ENCODE measurements at regions not wholly inside any gene's neighbourhood (a gene's known extent, or its start where the extent isn't known, plus 50 kb on each side); places are given as distances from the start of the nearest gene placed in this dataset. TPM values are rescaled to one million over a fixed set of nuclear protein-coding genes. Genes with fewer than 3 reads are reported as not detected.
"Not testable (repeated sequence)": the region's sequence is repeated elsewhere in the genome, so short reads cannot be mapped to it uniquely, and the experiment has no call there.

DNA sequence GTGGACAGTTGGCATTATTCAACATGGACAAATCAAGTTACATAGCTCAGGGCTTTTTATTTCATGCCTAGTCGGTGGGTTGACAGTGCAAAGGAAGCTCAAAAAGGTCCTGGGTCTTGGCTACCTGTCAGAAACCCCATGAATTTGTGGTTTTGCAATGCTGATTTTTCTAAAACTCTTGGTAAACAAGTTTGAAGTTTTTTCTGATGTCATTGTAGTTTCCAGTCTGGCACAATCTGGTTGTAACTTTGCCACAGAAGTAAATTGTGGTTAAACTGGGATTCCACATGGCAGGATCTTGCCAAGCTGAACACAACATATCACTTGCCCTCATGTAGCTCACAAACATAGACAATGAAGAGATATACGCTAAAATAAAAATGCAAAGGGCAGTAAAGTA lies 100.8 kb downstream of the EHF start:
- no peak overlapping the region for H3K4me3 ChIP-seq (ENCODE audit: low read length in 3 of 3)
- no peaks in the 10 kb centered on the region for H3K36me3 ChIP-seq (ENCODE audit: control insufficient read depth in 3 of 3, insufficient read depth in 3 of 3, low read length in 3 of 3)
- H3K9me3 ChIP-seq (ENCODE audit: control insufficient read depth in 3 of 3, low read length in 3 of 3): no peaks in the 10 kb centered on the region
- no peak overlapping the region for H3K9ac ChIP-seq (ENCODE audit: low read depth in 1 of 3, low read length in 3 of 3)
- H3K4me1 ChIP-seq (ENCODE audit: control insufficient read depth in 3 of 3, insufficient read depth in 3 of 3, low read length in 3 of 3): no peaks in the 10 kb centered on the region
- no peak overlapping the region for H3K27ac ChIP-seq (ENCODE audit: low read depth, low read length)
- no peaks in the 10 kb centered on the region for H3K27me3 ChIP-seq (ENCODE audit: control insufficient read depth in 3 of 3, insufficient read depth in 3 of 3, low read length in 3 of 3)

GRCh38 chr11:34719303-34719848 lies 98.5 kb downstream of the EHF start:
- Histone ChIP-seq H3K4me3 (ENCODE audit: low read length in 3 of 3) (no peak overlapping the region), H3K4me1 (ENCODE audit: control insufficient read depth in 3 of 3, insufficient read depth in 3 of 3, low read length in 3 of 3) (no peaks in the 10 kb centered on the region), H3K27ac (ENCODE audit: low read depth, low read length) (no peak overlapping the region)

GRCh38 chr11:34713631-34714030 lies 92.7 kb downstream of the EHF start:
- H3K9ac ChIP-seq (ENCODE audit: low read depth in 1 of 3, low read length in 3 of 3); H3K36me3 ChIP-seq (ENCODE audit: control insufficient read depth in 3 of 3, insufficient read depth in 3 of 3, low read length in 3 of 3); H3K27me3 ChIP-seq (ENCODE audit: control insufficient read depth in 3 of 3, insufficient read depth in 3 of 3, low read length in 3 of 3); H3K4me1 ChIP-seq (ENCODE audit: control insufficient read depth in 3 of 3, insufficient read depth in 3 of 3, low read length in 3 of 3); H3K9me3 ChIP-seq (ENCODE audit: control insufficient read depth in 3 of 3, low read length in 3 of 3); H3K27ac ChIP-seq (ENCODE audit: low read depth, low read length); H3K4me3 ChIP-seq (ENCODE audit: low read length in 3 of 3): not testable (repeated sequence)

More at GRCh38 chr11:34719303-34719848, 98.5 kb downstream of the EHF start:
- no peak overlapping the region for H3K9ac ChIP-seq (ENCODE audit: low read depth in 1 of 3, low read length in 3 of 3)
- no peaks in the 10 kb centered on the region for H3K36me3 ChIP-seq (ENCODE audit: control insufficient read depth in 3 of 3, insufficient read depth in 3 of 3, low read length in 3 of 3)
- no peaks in the 10 kb centered on the region for H3K9me3 ChIP-seq (ENCODE audit: control insufficient read depth in 3 of 3, low read length in 3 of 3)
- no peaks in the 10 kb centered on the region for H3K27me3 ChIP-seq (ENCODE audit: control insufficient read depth in 3 of 3, insufficient read depth in 3 of 3, low read length in 3 of 3)

Small RNAs in the stretch of these regions (small RNA-seq; reads per million reads assigned to genes)
- gene AL359999.1: not detected

All from skeletal muscle tissue (tissue), 4 donors.